AG09319 (cell line): ENCODE measurements at regions not wholly inside any gene's neighbourhood (a gene's known extent, or its start where the extent isn't known, plus 50 kb on each side); places are given as distances from the start of the nearest gene placed in this dataset.

Experiments used
- DNase-seq: peaks from one replicate; pipeline ENCODE4 v3.0.0-alpha.2; 2010; ENCODE audit warnings: low read depth; ENCODE audit errors: extremely low read depth
- TF ChIP-seq, protein P1 (sequence below): IDR thresholded peaks from 2 replicates; pipeline ENCODE4 v1.5.1; 2011; ENCODE audit warnings: low read depth, mild to moderate bottlenecking, inconsistent platforms, low read length, moderate library complexity

DNA sequence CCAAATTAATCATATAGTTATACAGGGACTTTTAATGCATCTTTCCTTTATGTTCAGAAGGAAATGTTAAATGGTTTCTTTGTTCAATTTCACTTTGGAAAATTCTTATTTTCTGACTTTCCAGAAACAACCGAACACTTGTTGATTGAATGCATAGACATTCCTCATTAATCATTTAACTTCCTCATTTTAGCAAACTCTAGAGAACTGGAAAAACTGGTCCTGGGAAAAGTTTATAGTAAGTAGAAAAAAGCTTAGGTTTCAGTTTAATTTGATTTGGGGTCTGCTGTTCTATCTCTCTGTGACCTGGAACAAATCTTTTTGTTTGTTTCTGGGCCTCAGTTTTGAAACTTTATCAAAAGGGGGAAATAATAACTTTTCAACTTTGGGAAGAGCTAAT lies 320.4 kb downstream of the CMPK2 start:
- TF ChIP-seq, protein P1, sequence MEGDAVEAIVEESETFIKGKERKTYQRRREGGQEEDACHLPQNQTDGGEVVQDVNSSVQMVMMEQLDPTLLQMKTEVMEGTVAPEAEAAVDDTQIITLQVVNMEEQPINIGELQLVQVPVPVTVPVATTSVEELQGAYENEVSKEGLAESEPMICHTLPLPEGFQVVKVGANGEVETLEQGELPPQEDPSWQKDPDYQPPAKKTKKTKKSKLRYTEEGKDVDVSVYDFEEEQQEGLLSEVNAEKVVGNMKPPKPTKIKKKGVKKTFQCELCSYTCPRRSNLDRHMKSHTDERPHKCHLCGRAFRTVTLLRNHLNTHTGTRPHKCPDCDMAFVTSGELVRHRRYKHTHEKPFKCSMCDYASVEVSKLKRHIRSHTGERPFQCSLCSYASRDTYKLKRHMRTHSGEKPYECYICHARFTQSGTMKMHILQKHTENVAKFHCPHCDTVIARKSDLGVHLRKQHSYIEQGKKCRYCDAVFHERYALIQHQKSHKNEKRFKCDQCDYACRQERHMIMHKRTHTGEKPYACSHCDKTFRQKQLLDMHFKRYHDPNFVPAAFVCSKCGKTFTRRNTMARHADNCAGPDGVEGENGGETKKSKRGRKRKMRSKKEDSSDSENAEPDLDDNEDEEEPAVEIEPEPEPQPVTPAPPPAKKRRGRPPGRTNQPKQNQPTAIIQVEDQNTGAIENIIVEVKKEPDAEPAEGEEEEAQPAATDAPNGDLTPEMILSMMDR = no peak
- DNase-seq = no peak

DNA sequence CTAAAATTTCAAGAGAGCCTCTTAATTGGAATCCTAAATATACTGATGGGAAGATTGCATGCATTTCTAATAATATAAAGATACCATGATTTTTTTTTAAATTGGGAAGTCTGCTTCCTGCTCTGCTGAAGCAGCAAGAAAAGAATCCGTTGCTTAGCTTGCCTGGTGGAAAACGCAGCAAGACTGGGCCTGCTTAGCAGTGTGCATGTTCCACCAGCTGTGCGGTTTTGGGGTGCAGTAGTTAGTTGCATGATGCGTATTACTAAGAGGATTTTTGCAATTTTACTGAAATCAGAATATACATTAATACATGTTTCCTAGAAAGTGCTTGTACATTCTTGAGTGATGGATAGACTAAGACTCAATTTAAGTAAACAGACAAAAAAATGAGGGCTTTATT lies 319.9 kb downstream of the CMPK2 start:
- DNase-seq = no peak
- TF ChIP-seq, protein P1 = no peak

DNA sequence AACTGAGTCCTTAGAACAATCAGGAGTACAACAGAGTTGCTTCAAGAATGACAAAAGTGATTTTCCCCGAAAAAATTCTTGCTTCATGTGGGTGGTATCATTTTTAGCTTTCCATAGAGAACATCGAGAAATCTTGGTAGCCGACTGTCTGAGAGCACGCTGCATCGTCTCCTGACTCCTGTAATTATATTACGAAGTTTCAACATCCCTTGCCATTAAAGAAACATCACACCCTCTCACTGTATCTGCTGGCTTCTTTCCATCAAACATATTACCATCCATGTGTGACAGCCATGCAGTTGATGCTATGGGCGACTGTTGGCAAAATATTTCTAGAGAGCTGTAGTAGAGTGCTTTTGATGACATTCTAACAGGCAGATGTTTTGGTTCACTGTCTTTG lies 311.2 kb downstream of the CMPK2 start:
- TF ChIP-seq, protein P1 = no peak
- DNase-seq = no peak

DNA sequence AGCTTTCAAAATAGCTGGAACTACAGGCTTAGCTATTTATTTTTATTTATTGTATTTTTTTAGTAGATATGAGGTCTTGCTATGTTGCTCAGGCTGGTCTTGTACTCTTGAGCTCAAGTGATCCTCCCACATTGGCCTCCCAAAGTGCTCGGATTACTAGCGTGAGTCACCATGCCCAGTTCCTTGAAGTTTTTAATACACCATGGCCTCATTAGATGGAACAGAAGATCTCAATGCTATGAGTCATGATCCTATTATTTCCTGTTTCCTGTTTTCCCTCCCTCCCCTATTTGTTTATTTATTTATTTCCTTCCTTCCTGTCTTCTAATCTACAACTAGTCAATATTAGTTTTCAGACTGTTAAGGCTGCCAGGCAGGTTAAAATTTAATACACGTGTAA lies 309.0 kb downstream of the CMPK2 start:
- DNase-seq = no peak
- TF ChIP-seq, protein P1 = no peak

DNA sequence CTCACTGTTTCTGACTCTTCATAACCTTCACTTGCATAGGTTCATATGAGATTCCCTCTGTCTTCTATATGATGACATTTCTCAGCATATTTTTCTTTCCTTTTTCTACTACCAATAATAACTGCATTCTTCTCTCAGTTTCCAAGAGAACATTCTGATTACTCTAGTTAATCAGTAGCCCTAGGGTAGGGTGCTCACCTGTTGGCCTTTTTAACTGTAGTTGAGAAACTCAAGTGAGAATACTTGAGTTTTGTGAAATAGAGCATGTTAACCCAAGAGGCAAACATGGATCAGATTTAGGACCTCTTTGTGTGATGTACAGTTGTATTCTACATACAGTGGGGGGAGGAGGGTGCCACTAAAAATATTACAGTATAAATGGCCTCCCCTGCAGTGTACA lies 308.0 kb downstream of the CMPK2 start:
- TF ChIP-seq, protein P1 = no peak
- no peak for DNase-seq

DNA sequence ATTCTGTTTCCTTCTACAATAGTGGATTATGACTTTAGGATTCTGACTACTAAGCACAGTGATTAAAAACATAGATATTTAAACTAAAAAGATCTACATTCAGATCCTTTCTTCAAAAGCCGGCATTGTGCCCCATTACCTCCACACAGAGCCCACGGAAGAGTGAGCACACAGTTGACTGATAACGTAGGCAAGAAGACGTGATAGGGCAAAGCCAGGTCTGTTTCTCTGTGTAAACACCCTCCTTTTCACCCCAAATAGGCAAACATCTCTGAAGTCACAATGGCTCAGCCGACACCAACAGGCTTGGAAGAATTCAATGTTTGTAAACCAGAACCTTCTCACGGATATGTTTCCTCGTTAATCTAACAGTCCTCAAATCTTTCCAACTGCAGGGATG lies 302.9 kb downstream of the CMPK2 start:
- TF ChIP-seq, protein P1 = no peak

DNA sequence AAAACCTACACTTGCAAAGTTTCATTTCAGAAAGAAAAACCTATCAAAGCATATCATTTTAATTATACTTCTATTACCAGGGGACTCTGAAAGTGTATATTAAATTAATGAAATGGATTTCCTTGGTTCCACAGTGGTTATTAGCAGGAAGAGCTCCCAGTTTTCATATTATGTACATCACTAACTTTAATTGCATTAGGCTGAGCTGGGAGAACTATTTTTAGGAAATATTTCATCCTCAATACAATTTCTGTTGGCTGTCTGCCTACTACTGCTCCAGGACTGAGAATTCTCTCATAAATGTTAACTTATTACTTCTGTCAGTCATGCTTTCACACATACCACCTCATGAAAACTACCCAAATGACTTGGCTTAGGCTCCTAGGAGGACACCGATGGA lies 301.4 kb downstream of the CMPK2 start:
- TF ChIP-seq, protein P1 = no peak
- DNase-seq = no peak

More for the DNA sequence above, 302.9 kb downstream of the CMPK2 start:
- DNase-seq = no peak
